CD14-positive monocyte (primary cell): ENCODE measurements at regions not wholly inside any gene's neighbourhood (a gene's known extent, or its start where the extent isn't known, plus 50 kb on each side); places are given as distances from the start of the nearest gene placed in this dataset.

ENCODE experiments used
- DNase-seq, 3 donors: peaks; one replicate each; pipeline ENCODE4 v3.0.0-alpha.2; 2011 to 2022
- H2AFZ ChIP-seq: 2 replicates; pipeline ENCODE4 v1.6.0; 2012; ENCODE audit warnings: mild to moderate bottlenecking, low read depth, low read length, inconsistent platforms; ENCODE audit not compliant: insufficient read depth, poor library complexity, severe bottlenecking
- H3K27ac ChIP-seq, 2 donors: 1 replicate in 1 of 2; 2 replicates in 1 of 2; pipeline ENCODE4 v1.5.1; 2012 to 2013; ENCODE audit warnings: low read length in 2 of 2, control low read depth in 1 of 2, inconsistent platforms in 1 of 2, low read depth in 1 of 2, mild to moderate bottlenecking in 1 of 2
- H3K27me3 ChIP-seq, 2 donors: one replicate each; pipeline versions ENCODE4 v1.6.0 to v1.6.1; 2011 to 2013; ENCODE audit warnings: low read length in 2 of 2; ENCODE audit not compliant: control insufficient read depth in 2 of 2, insufficient read depth in 2 of 2
- H3K36me3 ChIP-seq, 2 donors: replicated peaks in 1 of 2; 1 replicate in 1 of 2; 2 replicates in 1 of 2; pipeline versions ENCODE4 v1.5.1 to v1.6.1; 2012 to 2013; ENCODE audit warnings: low read length in 2 of 2, control low read depth in 1 of 2, inconsistent platforms in 1 of 2, mild to moderate bottlenecking in 1 of 2; ENCODE audit not compliant: insufficient read depth in 2 of 2, control insufficient read depth in 1 of 2
- H3K4me1 ChIP-seq, 2 donors: 1 replicate in 1 of 2; 2 replicates in 1 of 2; pipeline versions ENCODE4 v1.5.1 to v1.6.1; 2012 to 2013; ENCODE audit warnings: low read length in 2 of 2, control low read depth in 1 of 2, inconsistent platforms in 1 of 2, mild to moderate bottlenecking in 1 of 2, moderate library complexity in 1 of 2; ENCODE audit not compliant: insufficient read depth in 2 of 2, control insufficient read depth in 1 of 2
- H3K4me2 ChIP-seq: replicated peaks from 2 replicates; pipeline ENCODE3; 2012; ENCODE audit warnings: low read length, moderate library complexity, mild to moderate bottlenecking; ENCODE audit not compliant: poor library complexity, severe bottlenecking; ENCODE audit errors: extremely low read depth
- H3K4me3 ChIP-seq, 3 experiments: fragments of 200-600 bp in 1 of 3; sonication (generic) in 1 of 3; replicated peaks in 1 of 3; 1 replicate in 2 of 3; 2 replicates in 1 of 3; pipeline ENCODE4 v1.5.1; 2011 to 2013; ENCODE audit warnings: low read length in 3 of 3, mild to moderate bottlenecking in 3 of 3, control low read depth in 2 of 3, low read depth in 2 of 3, inconsistent platforms in 1 of 3, moderate library complexity in 1 of 3
- H3K79me2 ChIP-seq: 2 replicates; pipeline ENCODE4 v1.6.0; 2012; ENCODE audit warnings: mild to moderate bottlenecking, control low read depth, inconsistent platforms, low read length, moderate library complexity; ENCODE audit not compliant: insufficient read depth
- H3K9ac ChIP-seq: 2 replicates; pipeline ENCODE4 v1.6.0; 2017; ENCODE audit warnings: low read length, mild to moderate bottlenecking; ENCODE audit not compliant: insufficient read depth, poor library complexity, severe bottlenecking
- H3K9me3 ChIP-seq, 2 donors: replicated peaks in 1 of 2; 1 replicate in 1 of 2; 2 replicates in 1 of 2; pipeline versions ENCODE4 v1.5.1 to v1.6.1; 2012 to 2013; ENCODE audit warnings: low read length in 2 of 2, control low read depth in 1 of 2; ENCODE audit not compliant: control insufficient read depth in 1 of 2, insufficient read depth in 1 of 2
- H4K20me1 ChIP-seq: 2 replicates; pipeline ENCODE4 v1.6.0; 2012; ENCODE audit warnings: mild to moderate bottlenecking, low read length, control low read depth, moderate library complexity; ENCODE audit not compliant: insufficient read depth
- H3K27ac Mint-ChIP-seq, 7 donors: one replicate each; pipeline ENCODE4 v1.8.0; 2020; ENCODE audit warnings: mild to moderate bottlenecking in 7 of 7, mixed read lengths in 7 of 7, moderate library complexity in 6 of 7, inconsistent platforms in 2 of 7
- H3K27me3 Mint-ChIP-seq, 3 donors: one replicate each; pipeline ENCODE4 v1.8.0; 2021 to 2022; ENCODE audit warnings: low read depth in 3 of 3, mild to moderate bottlenecking in 3 of 3, mixed read lengths in 3 of 3, moderate library complexity in 3 of 3, inconsistent platforms in 1 of 3
- H3K36me3 Mint-ChIP-seq, 2 donors: one replicate each; pipeline ENCODE4 v1.8.0; 2020; ENCODE audit warnings: mixed read lengths in 2 of 2, inconsistent platforms in 1 of 2, mild to moderate bottlenecking in 1 of 2
- H3K4me1 Mint-ChIP-seq: one replicate; pipeline ENCODE4 v1.8.0; 2020; ENCODE audit warnings: mild to moderate bottlenecking, mixed read lengths
- H3K4me3 Mint-ChIP-seq, 2 donors: one replicate each; pipeline ENCODE4 v1.8.0; 2020; ENCODE audit warnings: mild to moderate bottlenecking in 2 of 2, mixed read lengths in 2 of 2, moderate library complexity in 1 of 2
- H3K9me3 Mint-ChIP-seq, 7 donors: one replicate each; pipeline ENCODE4 v1.8.0; 2020 to 2022; ENCODE audit warnings: mixed read lengths in 7 of 7, mild to moderate bottlenecking in 6 of 7, moderate library complexity in 6 of 7, inconsistent platforms in 2 of 7
- WGBS: methylation state at CpG from one replicate; pipeline ENCODE4 v1.1.5; 2013; ENCODE audit warnings: missing lambda C conversion rate; ENCODE audit not compliant: insufficient coverage; 5-methylcytosine and 5-hydroxymethylcytosine counted together
- intact Hi-C, 2 donors: fragments of 100-400 bp; cut with micrococcal nuclease; formaldehyde crosslinking; loops; one replicate each; pipeline versions ENCODE4 v1.15.0 to v1.15.1; 2023
- TF ChIP-seq, protein P1 (sequence below): fragments of 200-600 bp; IDR thresholded peaks from one replicate; pipeline ENCODE4 v1.8.0; 2022; ENCODE audit warnings: antibody characterized with exemption, mild to moderate bottlenecking

GRCh38 chr4:125732632-125733031 is 417.9 kb downstream of the FAT4 start:
- H3K4me1 ChIP-seq, result no peaks in the 10 kb centered on the region
- H3K9ac ChIP-seq, result no peak overlapping the region
- Mint-ChIP-seq H3K36me3 (no peaks in the 10 kb centered on the region), H3K4me3 (no peak overlapping the region), H3K4me1 (no peaks in the 10 kb centered on the region), H3K27ac (no peak overlapping the region), H3K27me3 (no peaks in the 10 kb centered on the region), H3K9me3 (peaks cover 0 to 6% (median 1%) of the 10 kb centered on the region in 7 donors)
- intact Hi-C loops, result no loop called here
- no peak overlapping the region for H3K27ac ChIP-seq
- H4K20me1 ChIP-seq, result no peaks in the 10 kb centered on the region
- TF ChIP-seq, protein P1, sequence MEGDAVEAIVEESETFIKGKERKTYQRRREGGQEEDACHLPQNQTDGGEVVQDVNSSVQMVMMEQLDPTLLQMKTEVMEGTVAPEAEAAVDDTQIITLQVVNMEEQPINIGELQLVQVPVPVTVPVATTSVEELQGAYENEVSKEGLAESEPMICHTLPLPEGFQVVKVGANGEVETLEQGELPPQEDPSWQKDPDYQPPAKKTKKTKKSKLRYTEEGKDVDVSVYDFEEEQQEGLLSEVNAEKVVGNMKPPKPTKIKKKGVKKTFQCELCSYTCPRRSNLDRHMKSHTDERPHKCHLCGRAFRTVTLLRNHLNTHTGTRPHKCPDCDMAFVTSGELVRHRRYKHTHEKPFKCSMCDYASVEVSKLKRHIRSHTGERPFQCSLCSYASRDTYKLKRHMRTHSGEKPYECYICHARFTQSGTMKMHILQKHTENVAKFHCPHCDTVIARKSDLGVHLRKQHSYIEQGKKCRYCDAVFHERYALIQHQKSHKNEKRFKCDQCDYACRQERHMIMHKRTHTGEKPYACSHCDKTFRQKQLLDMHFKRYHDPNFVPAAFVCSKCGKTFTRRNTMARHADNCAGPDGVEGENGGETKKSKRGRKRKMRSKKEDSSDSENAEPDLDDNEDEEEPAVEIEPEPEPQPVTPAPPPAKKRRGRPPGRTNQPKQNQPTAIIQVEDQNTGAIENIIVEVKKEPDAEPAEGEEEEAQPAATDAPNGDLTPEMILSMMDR, result no peak
- no peak overlapping the region for H2AFZ ChIP-seq
- WGBS, result no CpG with 5 or more reads among the region's 1 CpG
- no peak overlapping the region for H3K4me3 ChIP-seq
- H3K4me2 ChIP-seq, result no peak overlapping the region
- no peaks in the 10 kb centered on the region for H3K9me3 ChIP-seq
- no peaks in the 10 kb centered on the region for H3K36me3 ChIP-seq
- H3K27me3 ChIP-seq, result no peaks in the 10 kb centered on the region
- no peaks in the 10 kb centered on the region for H3K79me2 ChIP-seq
- no peak for DNase-seq

- Histone ChIP-seq H4K20me1 (no peaks in the 10 kb centered on the region), H3K9ac (no peak overlapping the region), H3K79me2 (no peaks in the 10 kb centered on the region), H3K27me3 (no peaks in the 10 kb centered on the region), H3K4me3 (no peak overlapping the region), H3K27ac (no peak overlapping the region), H3K36me3 (no peaks in the 10 kb centered on the region), H2AFZ (no peak overlapping the region), H3K4me2 (no peak overlapping the region), H3K9me3 (no peaks in the 10 kb centered on the region), H3K4me1 (no peaks in the 10 kb centered on the region)
- H3K4me1 Mint-ChIP-seq, result no peaks in the 10 kb centered on the region
- intact Hi-C loops, result no loop called here
- H3K36me3 Mint-ChIP-seq, result no peaks in the 10 kb centered on the region
- WGBS, result 80% methylated on average over 1 of the region's 5 CpGs
- H3K4me3 Mint-ChIP-seq, result no peak overlapping the region
- no peaks in the 10 kb centered on the region for H3K27me3 Mint-ChIP-seq
- TF ChIP-seq, protein P1, result no peak
- H3K27ac Mint-ChIP-seq, result no peak overlapping the region
- no peak for DNase-seq
- H3K9me3 Mint-ChIP-seq, result peaks cover 0 to 4% (median 1%) of the 10 kb centered on the region in 7 donors
Measured at GRCh38 chr4:125734504-125734903, 419.7 kb downstream of the FAT4 start.
